DOHH2 (cell line): ENCODE measurements at regions not wholly inside any gene's neighbourhood (a gene's known extent, or its start where the extent isn't known, plus 50 kb on each side); places are given as distances from the start of the nearest gene placed in this dataset.

Experiments used
- H3F3A ChIP-seq: fragments of 200-600 bp; sonication (generic), shearing (Covaris generic); 2 replicates; pipeline ENCODE4 v1.6.0; 2016; ENCODE audit warnings: antibody characterized with exemption, mild to moderate bottlenecking; ENCODE audit not compliant: control insufficient read depth, insufficient read depth
- H3K27ac ChIP-seq: fragments of 200-600 bp; sonication (generic); 2 replicates; pipeline ENCODE4 v1.5.1; 2014; ENCODE audit warnings: low read depth, mild to moderate bottlenecking, low read length, moderate library complexity
- H3K27me3 ChIP-seq: fragments of 200-600 bp; sonication (generic); 2 replicates; pipeline ENCODE4 v1.6.1; 2014; ENCODE audit warnings: mild to moderate bottlenecking, low read length, mixed read lengths; ENCODE audit not compliant: control insufficient read depth
- H3K36me3 ChIP-seq: fragments of 200-600 bp; sonication (generic); 2 replicates; pipeline ENCODE4 v1.6.1; 2014; ENCODE audit warnings: mild to moderate bottlenecking, low read length, moderate library complexity, mixed read lengths; ENCODE audit not compliant: control insufficient read depth
- H3K4me1 ChIP-seq: fragments of 200-600 bp; sonication (generic); 2 replicates; pipeline ENCODE4 v1.6.1; 2014; ENCODE audit warnings: mild to moderate bottlenecking, low read length, mixed read lengths; ENCODE audit not compliant: control insufficient read depth
- H3K4me2 ChIP-seq: fragments of 200-600 bp; sonication (generic); 2 replicates; pipeline ENCODE4 v1.6.0; 2014; ENCODE audit warnings: mild to moderate bottlenecking, low read length, moderate library complexity
- H3K4me3 ChIP-seq: fragments of 200-600 bp; sonication (generic); 2 replicates; pipeline ENCODE4 v1.5.1; 2014; ENCODE audit warnings: mild to moderate bottlenecking, low read length, mixed read lengths
- H3K79me2 ChIP-seq: fragments of 200-600 bp; sonication (generic); 2 replicates; pipeline ENCODE4 v1.6.1; 2014; ENCODE audit warnings: mild to moderate bottlenecking, low read length, mixed read lengths; ENCODE audit not compliant: control insufficient read depth
- H3K9me2 ChIP-seq: fragments of 200-600 bp; sonication (generic); replicated peaks from 2 replicates; pipeline ENCODE4 v1.6.1; 2014; ENCODE audit warnings: mild to moderate bottlenecking, low read length, mixed read lengths; ENCODE audit not compliant: control insufficient read depth
- H3K9me3 ChIP-seq: fragments of 200-600 bp; sonication (generic); 2 replicates; pipeline ENCODE4 v1.6.1; 2014; ENCODE audit warnings: antibody characterized with exemption, low read length, mixed read lengths; ENCODE audit not compliant: control insufficient read depth, insufficient read depth
- H4K20me1 ChIP-seq: fragments of 200-600 bp; sonication (generic); 2 replicates; pipeline ENCODE4 v1.6.0; 2014; ENCODE audit warnings: low read depth, mild to moderate bottlenecking, antibody characterized with exemption, low read length, moderate library complexity; ENCODE audit not compliant: control insufficient read depth, insufficient read depth
- CTCF ChIP-seq: fragments of 200-600 bp; sonication (generic); IDR thresholded peaks from one replicate; pipeline ENCODE4 v1.5.1; 2014; ENCODE audit warnings: antibody characterized with exemption, mild to moderate bottlenecking, low read depth, low read length; ENCODE audit not compliant: poor library complexity, severe bottlenecking
- EZH2phosphoT487 ChIP-seq: fragments of 200-600 bp; sonication (generic); IDR thresholded peaks from 2 replicates; pipeline ENCODE4 v1.6.1; 2017; ENCODE audit warnings: borderline replicate concordance, mild to moderate bottlenecking, antibody characterized with exemption, low read length, moderate library complexity, mixed read lengths

GRCh38 chrY:12623204-12623603 lies 77.8 kb upstream of the USP9Y start:
- Histone ChIP-seq H3K36me3 (no peaks in the 10 kb centered on the region), H3K4me3 (no peak overlapping the region), H3K4me2 (no peak overlapping the region), H3K4me1 (no peaks in the 10 kb centered on the region), H4K20me1 (no peaks in the 10 kb centered on the region), H3F3A (no peaks in the 10 kb centered on the region), H3K9me3 (no peaks in the 10 kb centered on the region), H3K9me2 (no peaks in the 10 kb centered on the region), H3K79me2 (no peaks in the 10 kb centered on the region), H3K27me3 (no peaks in the 10 kb centered on the region), H3K27ac (no peak overlapping the region)
- TF ChIP-seq EZH2phosphoT487, result no peak
- TF ChIP-seq CTCF, result no peak

- Histone ChIP-seq H3K9me2 (no peaks in the 10 kb centered on the region), H3F3A (no peaks in the 10 kb centered on the region)
- TF ChIP-seq CTCF (no peak), EZH2phosphoT487 (no peak)
These were observed 58.0 kb upstream of the USP9Y start for GRCh38 chrY:12642986-12643385.

GRCh38 chrY:12643693-12644348 lies 57.2 kb upstream of the USP9Y start:
- Histone ChIP-seq H3K36me3 (no peaks in the 10 kb centered on the region), H3K9me2 (no peaks in the 10 kb centered on the region), H3F3A (no peaks in the 10 kb centered on the region), H3K79me2 (no peaks in the 10 kb centered on the region), H4K20me1 (no peaks in the 10 kb centered on the region), H3K27me3 (no peaks in the 10 kb centered on the region), H3K27ac (no peak overlapping the region), H3K4me1 (no peaks in the 10 kb centered on the region), H3K4me3 (no peak overlapping the region), H3K4me2 (no peak overlapping the region), H3K9me3 (no peaks in the 10 kb centered on the region)
- no peak for TF ChIP-seq CTCF
- TF ChIP-seq EZH2phosphoT487, result no peak

More at GRCh38 chrY:12642986-12643385, 58.0 kb upstream of the USP9Y start:
- H4K20me1 ChIP-seq, result no peaks in the 10 kb centered on the region
- no peaks in the 10 kb centered on the region for H3K4me1 ChIP-seq
- no peaks in the 10 kb centered on the region for H3K79me2 ChIP-seq
- no peaks in the 10 kb centered on the region for H3K36me3 ChIP-seq
- H3K4me2 ChIP-seq, result no peak overlapping the region
- H3K4me3 ChIP-seq, result no peak overlapping the region
- no peaks in the 10 kb centered on the region for H3K9me3 ChIP-seq
- H3K27me3 ChIP-seq, result no peaks in the 10 kb centered on the region
- no peak overlapping the region for H3K27ac ChIP-seq
